ENCODE measurements at regions not wholly inside any gene's neighbourhood (a gene's known extent, or its start where the extent isn't known, plus 50 kb on each side); places are given as distances from the start of the nearest gene placed in this dataset.

DNA sequence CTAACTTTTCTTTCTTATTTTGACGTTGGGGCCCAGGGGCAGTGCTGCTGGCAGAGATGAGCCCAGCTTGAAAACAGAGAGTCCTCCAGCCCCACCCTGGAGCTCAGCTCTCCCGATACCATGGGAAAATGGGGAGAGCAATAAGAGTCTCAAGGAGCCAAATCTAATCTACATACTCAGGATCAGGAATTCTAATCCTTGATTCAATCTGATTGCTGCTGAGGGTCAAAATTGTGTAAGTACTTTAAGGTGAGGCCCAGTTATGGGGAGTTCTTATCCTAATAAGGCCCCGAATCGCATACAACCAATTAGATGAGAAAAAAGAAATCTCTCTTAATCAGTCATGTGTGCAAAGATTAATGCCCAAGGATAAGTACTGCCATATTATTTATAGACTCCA lies 202.9 kb downstream of the FAM76B start:
- Histone ChIP-seq H3K4me1 (ENCODE audit: insufficient read depth) (no peaks in the 10 kb centered on the region), H3K4me3 (no peak overlapping the region), H4K20me1 (ENCODE audit: insufficient read depth, poor library complexity, severe bottlenecking) (no peaks in the 10 kb centered on the region), H3K9me2 (replicated peaks; ENCODE audit: insufficient read depth) (no peaks in the 10 kb centered on the region), H3K36me3 (replicated peaks; ENCODE audit: insufficient read depth, low read depth) (no peaks in the 10 kb centered on the region), H3K27ac (no peak overlapping the region), H3K79me2 (no peaks in the 10 kb centered on the region), H3K4me2 (no peak overlapping the region), H2AFZ (no peak overlapping the region), H3K9me3 (ENCODE audit: low read depth) (no peaks in the 10 kb centered on the region), H3K27me3 (no peaks in the 10 kb centered on the region)
- no peak for DNase-seq (ENCODE audit: low spot score)
- WGBS (ENCODE audit: low lambda C conversion rate, missing lambda C conversion rate) = 78% methylated on average over 4 of the region's 4 CpGs
- TF ChIP-seq EZH2phosphoT487 (IDR thresholded peaks at IDR 0.05; ENCODE audit: low read depth, severe bottlenecking, unreplicated experiment) (no peak), EZH2 (IDR thresholded peaks at IDR 0.05; ENCODE audit: borderline replicate concordance) (no peak)
- TF ChIP-seq, protein P1, sequence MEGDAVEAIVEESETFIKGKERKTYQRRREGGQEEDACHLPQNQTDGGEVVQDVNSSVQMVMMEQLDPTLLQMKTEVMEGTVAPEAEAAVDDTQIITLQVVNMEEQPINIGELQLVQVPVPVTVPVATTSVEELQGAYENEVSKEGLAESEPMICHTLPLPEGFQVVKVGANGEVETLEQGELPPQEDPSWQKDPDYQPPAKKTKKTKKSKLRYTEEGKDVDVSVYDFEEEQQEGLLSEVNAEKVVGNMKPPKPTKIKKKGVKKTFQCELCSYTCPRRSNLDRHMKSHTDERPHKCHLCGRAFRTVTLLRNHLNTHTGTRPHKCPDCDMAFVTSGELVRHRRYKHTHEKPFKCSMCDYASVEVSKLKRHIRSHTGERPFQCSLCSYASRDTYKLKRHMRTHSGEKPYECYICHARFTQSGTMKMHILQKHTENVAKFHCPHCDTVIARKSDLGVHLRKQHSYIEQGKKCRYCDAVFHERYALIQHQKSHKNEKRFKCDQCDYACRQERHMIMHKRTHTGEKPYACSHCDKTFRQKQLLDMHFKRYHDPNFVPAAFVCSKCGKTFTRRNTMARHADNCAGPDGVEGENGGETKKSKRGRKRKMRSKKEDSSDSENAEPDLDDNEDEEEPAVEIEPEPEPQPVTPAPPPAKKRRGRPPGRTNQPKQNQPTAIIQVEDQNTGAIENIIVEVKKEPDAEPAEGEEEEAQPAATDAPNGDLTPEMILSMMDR (IDR thresholded peaks at IDR 0.05; ENCODE audit: poor library complexity) = no peak

DNA sequence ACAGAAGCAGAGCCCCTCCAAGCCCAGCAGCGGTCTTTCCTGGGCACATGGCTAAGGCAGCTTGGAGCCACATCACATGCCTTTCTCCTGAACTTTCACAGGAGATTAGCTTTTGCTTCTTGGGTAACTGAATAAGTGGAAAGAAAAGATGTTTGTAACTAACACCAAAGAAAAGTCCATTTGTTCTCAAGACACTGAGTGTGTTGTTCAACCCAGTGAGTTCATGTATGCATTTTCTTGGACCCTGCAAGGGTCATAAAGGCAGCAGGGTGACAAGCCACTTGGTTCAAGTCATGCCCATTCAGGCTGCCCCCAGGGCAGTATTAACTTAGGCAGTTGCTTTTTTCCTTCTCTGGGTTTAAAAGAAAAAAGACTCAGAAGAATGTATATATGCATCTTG lies 203.4 kb downstream of the FAM76B start:
- H3K36me3 ChIP-seq (replicated peaks; ENCODE audit: insufficient read depth, low read depth) = no peaks in the 10 kb centered on the region
- TF ChIP-seq EZH2 (IDR thresholded peaks at IDR 0.05; ENCODE audit: borderline replicate concordance) (no peak), EZH2phosphoT487 (IDR thresholded peaks at IDR 0.05; ENCODE audit: low read depth, severe bottlenecking, unreplicated experiment) (no peak)
- TF ChIP-seq, protein P1 (IDR thresholded peaks at IDR 0.05; ENCODE audit: poor library complexity) = no peak
- no peak overlapping the region for H3K4me3 ChIP-seq
- no peaks in the 10 kb centered on the region for H3K9me2 ChIP-seq (replicated peaks; ENCODE audit: insufficient read depth)
- H3K4me1 ChIP-seq (ENCODE audit: insufficient read depth) = no peaks in the 10 kb centered on the region
- H4K20me1 ChIP-seq (ENCODE audit: insufficient read depth, poor library complexity, severe bottlenecking) = no peaks in the 10 kb centered on the region
- 96% methylated on average over 1 of the region's 1 CpG for WGBS (ENCODE audit: low lambda C conversion rate, missing lambda C conversion rate)
- no peaks in the 10 kb centered on the region for H3K79me2 ChIP-seq
- no peak for DNase-seq (ENCODE audit: low spot score)
- H3K27me3 ChIP-seq = no peaks in the 10 kb centered on the region
- no peak overlapping the region for H3K4me2 ChIP-seq
- no peak overlapping the region for H2AFZ ChIP-seq
- H3K27ac ChIP-seq = no peak overlapping the region
- H3K9me3 ChIP-seq (ENCODE audit: low read depth) = no peaks in the 10 kb centered on the region

DNA sequence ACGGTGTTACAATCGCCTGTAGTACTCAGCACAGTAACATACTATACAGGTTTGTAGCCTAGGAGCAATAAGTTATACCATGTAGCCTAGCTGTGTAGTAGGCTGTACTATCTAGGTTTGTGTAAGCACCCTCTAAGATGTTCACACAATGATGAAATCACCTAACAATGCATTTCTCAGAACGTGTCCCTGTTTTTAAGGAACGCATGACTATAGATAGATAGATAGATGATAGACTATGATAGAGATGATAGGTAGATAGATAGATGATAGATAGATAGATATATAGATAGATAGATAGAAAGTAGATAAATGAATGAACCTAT lies 203.9 kb downstream of the FAM76B start:
- H3K79me2 ChIP-seq = no peaks in the 10 kb centered on the region
- H3K9me2 ChIP-seq (replicated peaks; ENCODE audit: insufficient read depth) = no peaks in the 10 kb centered on the region
- WGBS (ENCODE audit: low lambda C conversion rate, missing lambda C conversion rate) = 81% methylated on average over 4 of the region's 4 CpGs
- H3K27ac ChIP-seq = no peak overlapping the region
- no peaks in the 10 kb centered on the region for H3K9me3 ChIP-seq (ENCODE audit: low read depth)
- TF ChIP-seq, protein P1 (IDR thresholded peaks at IDR 0.05; ENCODE audit: poor library complexity) = no peak
- no peak for TF ChIP-seq EZH2phosphoT487 (IDR thresholded peaks at IDR 0.05; ENCODE audit: low read depth, severe bottlenecking, unreplicated experiment)
- no peak for DNase-seq (ENCODE audit: low spot score)
- H3K27me3 ChIP-seq = no peaks in the 10 kb centered on the region
- no peaks in the 10 kb centered on the region for H3K36me3 ChIP-seq (replicated peaks; ENCODE audit: insufficient read depth, low read depth)
- no peak overlapping the region for H2AFZ ChIP-seq
- H4K20me1 ChIP-seq (ENCODE audit: insufficient read depth, poor library complexity, severe bottlenecking) = no peaks in the 10 kb centered on the region
- no peaks in the 10 kb centered on the region for H3K4me1 ChIP-seq (ENCODE audit: insufficient read depth)
- no peak overlapping the region for H3K4me2 ChIP-seq
- H3K4me3 ChIP-seq = no peak overlapping the region

DNA sequence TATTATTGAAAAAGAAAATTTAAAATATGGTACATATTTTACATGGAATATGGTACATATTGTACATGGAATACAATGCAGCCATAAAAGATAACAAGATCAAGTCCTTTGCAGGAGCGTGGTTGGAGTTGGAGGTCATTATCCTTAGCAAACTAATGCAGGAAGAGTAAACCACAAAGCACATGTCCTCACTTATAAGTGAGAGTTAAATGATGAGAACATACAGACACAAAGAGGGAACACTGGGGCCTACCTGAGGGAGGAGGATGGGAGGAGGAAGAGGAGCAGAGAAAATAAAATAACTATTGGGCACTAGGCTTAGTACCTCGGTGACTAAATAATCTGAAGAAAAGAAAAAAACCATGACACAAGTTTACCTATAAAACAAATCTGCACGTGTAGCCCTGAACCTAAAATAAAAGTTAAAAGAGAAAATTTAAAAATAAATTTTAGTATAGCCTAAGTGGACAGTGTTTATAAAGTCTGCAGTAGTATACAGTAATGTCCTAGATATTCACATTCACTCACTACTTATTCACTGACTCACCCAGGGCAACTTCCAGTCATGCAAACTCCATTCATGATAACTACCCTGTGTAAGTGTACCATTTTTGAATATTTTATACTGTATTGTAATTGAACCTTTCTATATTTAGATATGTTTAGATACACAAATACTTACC lies 204.4 kb downstream of the FAM76B start:
- H3K36me3 ChIP-seq (replicated peaks; ENCODE audit: insufficient read depth, low read depth) = no peaks in the 10 kb centered on the region
- no peaks in the 10 kb centered on the region for H3K79me2 ChIP-seq
- WGBS (ENCODE audit: low lambda C conversion rate, missing lambda C conversion rate) = 77% methylated on average over 3 of the region's 3 CpGs
- H3K4me3 ChIP-seq = no peak overlapping the region
- H3K27ac ChIP-seq = no peak overlapping the region
- H3K9me2 ChIP-seq (replicated peaks; ENCODE audit: insufficient read depth) = no peaks in the 10 kb centered on the region
- no peak for TF ChIP-seq EZH2phosphoT487 (IDR thresholded peaks at IDR 0.05; ENCODE audit: low read depth, severe bottlenecking, unreplicated experiment)
- TF ChIP-seq, protein P1 (IDR thresholded peaks at IDR 0.05; ENCODE audit: poor library complexity) = no peak
- no peak for TF ChIP-seq EZH2 (IDR thresholded peaks at IDR 0.05; ENCODE audit: borderline replicate concordance)
- no peaks in the 10 kb centered on the region for H4K20me1 ChIP-seq (ENCODE audit: insufficient read depth, poor library complexity, severe bottlenecking)
- H2AFZ ChIP-seq = no peak overlapping the region
- DNase-seq (ENCODE audit: low spot score) = no peak
- no peaks in the 10 kb centered on the region for H3K9me3 ChIP-seq (ENCODE audit: low read depth)
- H3K27me3 ChIP-seq = no peaks in the 10 kb centered on the region
- no peak overlapping the region for H3K4me2 ChIP-seq
- H3K4me1 ChIP-seq (ENCODE audit: insufficient read depth) = no peaks in the 10 kb centered on the region
